ENCODE measurements at regions not wholly inside any gene's neighbourhood (a gene's known extent, or its start where the extent isn't known, plus 50 kb on each side); places are given as distances from the start of the nearest gene placed in this dataset.

DNA sequence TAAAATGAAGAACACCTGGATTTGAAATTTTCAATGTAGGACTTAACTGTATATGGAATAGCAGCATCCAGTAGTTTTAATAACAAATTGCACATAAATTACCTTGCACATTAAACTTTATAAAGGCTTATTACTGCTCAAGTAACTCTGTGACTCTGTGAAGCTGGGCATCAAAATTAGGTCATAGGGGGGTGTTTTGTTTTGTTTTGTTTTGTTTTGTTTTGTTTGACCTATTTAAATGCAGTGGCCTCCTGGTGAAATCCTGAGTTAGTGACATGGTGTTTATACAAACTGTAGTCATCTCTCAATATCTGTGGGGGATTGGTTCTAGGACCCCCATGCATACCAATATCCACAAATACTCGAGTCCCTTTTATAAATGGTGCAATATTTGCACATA is 51.9 kb upstream of the ADAD1 start (continued):
- no peak for TF ChIP-seq PATZ1 (CRISPR knock-in tag; IDR thresholded peaks at IDR 0.05; ENCODE audit: borderline replicate concordance)

DNA sequence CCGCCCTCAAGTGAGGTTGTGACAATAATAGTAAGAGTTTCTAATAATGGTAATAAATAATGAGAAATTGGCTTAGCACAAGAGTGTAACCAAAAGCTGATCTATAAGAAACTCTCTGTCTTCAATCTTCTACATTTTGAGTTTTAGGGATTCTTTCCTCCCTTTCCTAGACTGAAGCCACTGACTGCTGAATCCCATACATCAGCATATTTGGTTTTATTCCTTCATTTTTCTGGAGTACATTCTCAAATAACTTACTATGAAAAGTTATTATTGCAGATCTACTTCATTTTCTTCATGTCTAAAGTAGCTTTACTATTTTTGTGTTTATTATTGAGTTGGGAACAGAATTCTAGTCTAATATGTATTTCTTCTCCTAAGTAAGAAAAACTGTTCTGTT is 49.9 kb upstream of the ADAD1 start:
- TF ChIP-seq ZFP30 (CRISPR knock-in tag; IDR thresholded peaks at IDR 0.05) (no peak), CSRNP3 (CRISPR knock-in tag; IDR thresholded peaks at IDR 0.05) (no peak), OSR1 (CRISPR knock-in tag; IDR thresholded peaks at IDR 0.05) (no peak), BACH2 (CRISPR knock-in tag; IDR thresholded peaks at IDR 0.05; ENCODE audit: borderline replicate concordance) (no peak), POU6F1 (CRISPR knock-in tag; IDR thresholded peaks at IDR 0.05; ENCODE audit: borderline replicate concordance, low read depth) (no peak), PATZ1 (CRISPR knock-in tag; IDR thresholded peaks at IDR 0.05; ENCODE audit: borderline replicate concordance) (no peak), CSDC2 (CRISPR knock-in tag; IDR thresholded peaks at IDR 0.05) (no peak), ZNF70 (CRISPR knock-in tag; IDR thresholded peaks at IDR 0.05) (no peak), ZFP3 (CRISPR knock-in tag; IDR thresholded peaks at IDR 0.05) (no peak), TCF4 (CRISPR knock-in tag; IDR thresholded peaks at IDR 0.05; ENCODE audit: borderline replicate concordance) (no peak), RARB (CRISPR knock-in tag; IDR thresholded peaks at IDR 0.05) (no peak), ZC3H10 (CRISPR knock-in tag; IDR thresholded peaks at IDR 0.05) (no peak), TSHZ2 (CRISPR knock-in tag; IDR thresholded peaks at IDR 0.05) (no peak), PPARA (CRISPR knock-in tag; IDR thresholded peaks at IDR 0.05; ENCODE audit: borderline replicate concordance) (no peak), ARNTL (CRISPR knock-in tag; IDR thresholded peaks at IDR 0.05; ENCODE audit: borderline replicate concordance, low read depth) (no peak), SNAI2 (CRISPR knock-in tag; IDR thresholded peaks at IDR 0.05) (no peak), GLIS3 (CRISPR knock-in tag; IDR thresholded peaks at IDR 0.05) (no peak)
- TF ChIP-seq, protein P1, sequence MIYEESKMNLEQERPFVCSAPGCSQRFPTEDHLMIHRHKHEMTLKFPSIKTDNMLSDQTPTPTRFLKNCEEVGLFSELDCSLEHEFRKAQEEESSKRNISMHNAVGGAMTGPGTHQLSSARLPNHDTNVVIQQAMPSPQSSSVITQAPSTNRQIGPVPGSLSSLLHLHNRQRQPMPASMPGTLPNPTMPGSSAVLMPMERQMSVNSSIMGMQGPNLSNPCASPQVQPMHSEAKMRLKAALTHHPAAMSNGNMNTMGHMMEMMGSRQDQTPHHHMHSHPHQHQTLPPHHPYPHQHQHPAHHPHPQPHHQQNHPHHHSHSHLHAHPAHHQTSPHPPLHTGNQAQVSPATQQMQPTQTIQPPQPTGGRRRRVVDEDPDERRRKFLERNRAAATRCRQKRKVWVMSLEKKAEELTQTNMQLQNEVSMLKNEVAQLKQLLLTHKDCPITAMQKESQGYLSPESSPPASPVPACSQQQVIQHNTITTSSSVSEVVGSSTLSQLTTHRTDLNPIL (CRISPR knock-in tag; IDR thresholded peaks at IDR 0.05; ENCODE audit: low read depth) = no peak
- no peak for ATAC-seq

Data from SK-N-SH treated with all-trans-retinoic acid at 6 μM for 48 hours (cell line).